ENCODE measurements at regions not wholly inside any gene's neighbourhood (a gene's known extent, or its start where the extent isn't known, plus 50 kb on each side); places are given as distances from the start of the nearest gene placed in this dataset.

DNA sequence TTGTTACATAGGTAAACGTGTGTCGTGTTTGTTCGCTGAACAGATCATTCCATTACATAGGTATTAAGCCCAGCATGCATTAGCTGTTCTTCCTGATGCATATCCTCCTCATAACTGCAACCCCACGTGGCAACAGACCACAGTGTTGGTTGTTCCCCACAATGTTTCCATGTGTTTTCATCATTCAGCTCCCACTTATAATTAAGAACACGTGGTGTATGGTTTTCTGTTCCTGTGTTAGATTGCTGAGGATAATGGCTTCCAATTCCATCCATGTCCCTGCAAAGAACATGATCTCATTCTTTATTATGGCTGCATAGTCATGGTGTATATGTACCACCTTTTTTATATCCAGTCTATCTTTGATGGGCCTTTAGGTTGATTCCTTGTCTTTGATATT, 1071.1 kb downstream of the SLC16A7 start:
- no peak overlapping the region for H3K4me3 ChIP-seq (ENCODE audit: control insufficient read depth, low read depth, low read length)
- TF ChIP-seq, protein P1, sequence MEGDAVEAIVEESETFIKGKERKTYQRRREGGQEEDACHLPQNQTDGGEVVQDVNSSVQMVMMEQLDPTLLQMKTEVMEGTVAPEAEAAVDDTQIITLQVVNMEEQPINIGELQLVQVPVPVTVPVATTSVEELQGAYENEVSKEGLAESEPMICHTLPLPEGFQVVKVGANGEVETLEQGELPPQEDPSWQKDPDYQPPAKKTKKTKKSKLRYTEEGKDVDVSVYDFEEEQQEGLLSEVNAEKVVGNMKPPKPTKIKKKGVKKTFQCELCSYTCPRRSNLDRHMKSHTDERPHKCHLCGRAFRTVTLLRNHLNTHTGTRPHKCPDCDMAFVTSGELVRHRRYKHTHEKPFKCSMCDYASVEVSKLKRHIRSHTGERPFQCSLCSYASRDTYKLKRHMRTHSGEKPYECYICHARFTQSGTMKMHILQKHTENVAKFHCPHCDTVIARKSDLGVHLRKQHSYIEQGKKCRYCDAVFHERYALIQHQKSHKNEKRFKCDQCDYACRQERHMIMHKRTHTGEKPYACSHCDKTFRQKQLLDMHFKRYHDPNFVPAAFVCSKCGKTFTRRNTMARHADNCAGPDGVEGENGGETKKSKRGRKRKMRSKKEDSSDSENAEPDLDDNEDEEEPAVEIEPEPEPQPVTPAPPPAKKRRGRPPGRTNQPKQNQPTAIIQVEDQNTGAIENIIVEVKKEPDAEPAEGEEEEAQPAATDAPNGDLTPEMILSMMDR (conservative IDR thresholded peaks at IDR 0.05; ENCODE audit: control insufficient read depth, insufficient read depth, low read depth, low read length): no peak
- no peak for DNase-seq (ENCODE audit: low read depth)

- no peak overlapping the region for H3K4me3 ChIP-seq (ENCODE audit: control insufficient read depth, low read depth, low read length)
- TF ChIP-seq, protein P1 (conservative IDR thresholded peaks at IDR 0.05; ENCODE audit: control insufficient read depth, insufficient read depth, low read depth, low read length): no peak
- DNase-seq (ENCODE audit: low read depth): no peak
Observed at GRCh38 chr12:60672949-60673348, 1077.1 kb downstream of the SLC16A7 start.

- H3K4me3 ChIP-seq (ENCODE audit: control insufficient read depth, low read depth, low read length): no peak overlapping the region
- no peak for DNase-seq (ENCODE audit: low read depth)
- TF ChIP-seq, protein P1 (conservative IDR thresholded peaks at IDR 0.05; ENCODE audit: control insufficient read depth, insufficient read depth, low read depth, low read length): no peak
Observed at GRCh38 chr12:60684988-60685655, 1089.3 kb downstream of the SLC16A7 start.

DNA sequence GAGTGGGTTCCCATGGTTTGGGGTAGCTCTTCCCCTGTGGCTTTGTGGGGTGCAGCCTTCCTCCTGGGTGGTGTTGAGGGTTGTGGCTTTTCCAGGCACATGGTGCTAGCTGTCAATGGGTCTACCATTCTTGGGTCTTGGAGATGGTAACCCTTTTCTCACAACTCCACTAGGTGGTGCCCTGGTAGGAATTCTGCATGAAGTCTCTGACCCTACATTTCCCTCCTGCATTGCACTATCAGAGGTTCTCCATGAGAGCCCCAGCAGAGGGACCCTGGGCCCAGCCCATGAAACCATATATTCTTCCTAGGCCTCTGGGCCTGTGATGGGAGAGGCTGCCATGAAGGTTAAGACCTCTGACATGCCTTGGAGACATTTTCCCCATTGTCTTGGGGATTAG, 1093.3 kb downstream of the SLC16A7 start:
- no peak overlapping the region for H3K4me3 ChIP-seq (ENCODE audit: control insufficient read depth, low read depth, low read length)
- DNase-seq (ENCODE audit: low read depth): no peak
- TF ChIP-seq, protein P1 (conservative IDR thresholded peaks at IDR 0.05; ENCODE audit: control insufficient read depth, insufficient read depth, low read depth, low read length): no peak

DNA sequence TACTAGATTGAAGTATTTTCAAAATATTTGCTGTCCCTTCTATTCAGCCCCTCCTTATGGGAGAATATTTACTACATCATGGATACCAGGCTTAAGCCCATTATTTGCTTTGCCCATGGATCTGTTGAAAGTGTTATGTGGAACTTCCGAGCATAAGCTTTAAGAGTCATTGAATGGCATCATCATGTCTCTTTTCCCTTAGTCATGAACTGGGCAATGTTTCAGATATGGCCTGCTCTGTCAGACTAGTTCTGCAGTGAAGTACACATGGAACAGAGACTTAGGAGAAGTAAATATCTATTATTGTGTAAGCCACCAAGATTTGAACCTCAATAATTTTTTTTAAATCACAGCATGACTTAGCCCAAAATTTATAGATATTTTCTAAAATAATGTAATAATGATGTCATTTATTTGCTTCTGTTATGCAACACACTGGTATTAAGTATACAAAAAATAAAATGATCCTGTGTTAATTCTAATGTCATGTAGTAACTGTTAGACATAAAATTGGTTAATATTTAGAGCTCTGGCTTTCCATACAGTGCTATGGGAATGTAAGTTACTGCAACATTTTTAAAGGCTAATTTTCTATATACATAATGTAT, 1097.3 kb downstream of the SLC16A7 start:
- TF ChIP-seq, protein P1 (conservative IDR thresholded peaks at IDR 0.05; ENCODE audit: control insufficient read depth, insufficient read depth, low read depth, low read length): no peak
- no peak overlapping the region for H3K4me3 ChIP-seq (ENCODE audit: control insufficient read depth, low read depth, low read length)
- peak; percentile 2 for DNase-seq (ENCODE audit: low read depth)

- TF ChIP-seq, protein P1 (conservative IDR thresholded peaks at IDR 0.05; ENCODE audit: control insufficient read depth, insufficient read depth, low read depth, low read length): no peak
- H3K4me3 ChIP-seq (ENCODE audit: control insufficient read depth, low read depth, low read length): no peak overlapping the region
- no peak for DNase-seq (ENCODE audit: low read depth)
Observed at GRCh38 chr12:60704171-60704914, 1108.5 kb downstream of the SLC16A7 start.

Measured in fibroblast of mammary gland (primary cell).